NCI-H146 (cell line): ENCODE measurements at regions not wholly inside any gene's neighbourhood (a gene's known extent, or its start where the extent isn't known, plus 50 kb on each side); places are given as distances from the start of the nearest gene placed in this dataset.

Experiments used
- DNase-seq: peaks from one replicate; lab custom pipeline; 2025; lab: John Stamatoyannopoulos, UW

GRCh38 chr4:163762741-163763140 is 268.3 kb downstream of the TMA16 start:
- DNase-seq: no peak

GRCh38 chr4:163764569-163764968 is 270.1 kb downstream of the TMA16 start:
- DNase-seq: no peak

- DNase-seq: no peak
Observed at GRCh38 chr4:163768014-163768413, 273.5 kb downstream of the TMA16 start.

GRCh38 chr4:163772238-163772637 is 277.7 kb downstream of the TMA16 start:
- no peak for DNase-seq

GRCh38 chr4:163773940-163774339 is 279.4 kb downstream of the TMA16 start:
- DNase-seq: no peak

GRCh38 chr4:163776957-163777356 is 282.5 kb downstream of the TMA16 start:
- no peak for DNase-seq

- DNase-seq: no peak
Observed at GRCh38 chr4:163781726-163782125, 287.2 kb downstream of the TMA16 start.

- no peak for DNase-seq
Observed at GRCh38 chr4:163790231-163790630, 295.7 kb downstream of the TMA16 start.

GRCh38 chr4:163795885-163796284 is 301.4 kb downstream of the TMA16 start:
- no peak for DNase-seq

GRCh38 chr4:163804001-163804400 is 309.5 kb downstream of the TMA16 start:
- no peak for DNase-seq

- no peak for DNase-seq
Observed at GRCh38 chr4:163806653-163807052, 312.2 kb downstream of the TMA16 start.

- no peak for DNase-seq
Observed at GRCh38 chr4:163808011-163808410, 313.5 kb downstream of the TMA16 start.

GRCh38 chr4:163810755-163811154 is 316.3 kb downstream of the TMA16 start:
- no peak for DNase-seq

- no peak for DNase-seq
Observed at GRCh38 chr4:163815776-163816175, 321.3 kb downstream of the TMA16 start.

- DNase-seq: no peak
Observed at GRCh38 chr4:163816494-163816893, 322.0 kb downstream of the TMA16 start.

- DNase-seq: no peak
Observed at GRCh38 chr4:163818673-163819072, 324.2 kb downstream of the TMA16 start.

- DNase-seq: no peak
Observed at GRCh38 chr4:163833669-163834068, 339.2 kb downstream of the TMA16 start.

GRCh38 chr4:163846008-163846407 is 351.5 kb downstream of the TMA16 start:
- no peak for DNase-seq

GRCh38 chr4:163852246-163852645 is 357.8 kb downstream of the TMA16 start:
- DNase-seq: no peak

- no peak for DNase-seq
Observed at GRCh38 chr4:163857903-163858302, 363.4 kb downstream of the TMA16 start.

GRCh38 chr4:163858515-163858914 is 364.0 kb downstream of the TMA16 start:
- no peak for DNase-seq

- no peak for DNase-seq
Observed at GRCh38 chr4:163863082-163863481, 368.6 kb downstream of the TMA16 start.

GRCh38 chr4:163865010-163865409 is 370.5 kb downstream of the TMA16 start:
- no peak for DNase-seq

GRCh38 chr4:163866728-163867315 is 372.3 kb downstream of the TMA16 start:
- no peak for DNase-seq

GRCh38 chr4:163868445-163868844 is 374.0 kb downstream of the TMA16 start:
- no peak for DNase-seq
